ENCODE measurements at regions not wholly inside any gene's neighbourhood (a gene's known extent, or its start where the extent isn't known, plus 50 kb on each side); places are given as distances from the start of the nearest gene placed in this dataset.

GRCh38 chr5:124599028-124599973 is 147.1 kb downstream of the ZNF608 start:
- TF ChIP-seq CTCF (conservative IDR thresholded peaks at IDR 0.05) (no peak), ZFX (IDR thresholded peaks at IDR 0.05) (no peak)
